GM12892 (cell line): ENCODE measurements at regions not wholly inside any gene's neighbourhood (a gene's known extent, or its start where the extent isn't known, plus 50 kb on each side); places are given as distances from the start of the nearest gene placed in this dataset.

Source experiments
- POLR2AphosphoS5 ChIP-seq: IDR thresholded peaks from 2 replicates; pipeline ENCODE4 v1.6.1; 2011; ENCODE audit warnings: low read depth, low read length, control low read depth
- TAF1 ChIP-seq: IDR thresholded peaks from 2 replicates; pipeline ENCODE4 v1.6.1; 2011; ENCODE audit warnings: low read depth, mild to moderate bottlenecking, control low read depth, low read length, borderline replicate concordance

DNA sequence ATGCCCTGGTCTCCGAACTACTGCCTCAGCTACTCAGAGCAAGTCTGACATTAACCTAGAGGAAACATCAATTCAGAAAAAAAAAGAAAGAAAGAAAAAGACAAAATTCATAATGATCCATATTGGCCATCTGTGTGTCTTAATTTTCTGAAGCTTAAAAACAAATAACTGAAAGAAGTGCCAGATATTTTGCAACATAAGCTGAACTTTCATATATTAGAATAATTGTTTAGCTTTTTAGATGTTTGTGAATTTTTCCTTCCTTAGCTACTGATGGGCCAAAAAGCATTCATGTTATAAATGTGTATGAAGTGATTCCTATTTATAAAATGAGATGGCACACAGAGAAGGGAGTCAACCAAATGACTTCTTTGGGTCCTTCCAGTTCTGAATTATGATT, 555.0 kb upstream of the CHAC2 start:
- TF ChIP-seq TAF1: no peak
- TF ChIP-seq POLR2AphosphoS5: no peak
